MM.1S (cell line): ENCODE measurements at regions not wholly inside any gene's neighbourhood (a gene's known extent, or its start where the extent isn't known, plus 50 kb on each side); places are given as distances from the start of the nearest gene placed in this dataset.

Experiments used
- CTCF ChIP-seq: fragments of 300-600 bp; sonication (generic); IDR thresholded peaks from 2 replicates; pipeline ENCODE4 v1.5.1; 2016; ENCODE audit warnings: antibody characterized with exemption, low read length, mixed read lengths
- EZH2 ChIP-seq: fragments of 300-600 bp; sonication (generic); optimal IDR thresholded peaks from 2 replicates; pipeline ENCODE3; 2017; ENCODE audit warnings: low read depth, mild to moderate bottlenecking, antibody characterized with exemption, low read length, mixed read lengths

- no peak for TF ChIP-seq CTCF
- TF ChIP-seq EZH2, result no peak
Measured at GRCh38 chr1:109837852-109838570, 72.6 kb upstream of the CSF1 start.
